Astrocyte of the cerebellum (primary cell): ENCODE measurements at regions not wholly inside any gene's neighbourhood (a gene's known extent, or its start where the extent isn't known, plus 50 kb on each side); places are given as distances from the start of the nearest gene placed in this dataset.

Experiments used
- DNase-seq: peaks from one replicate; pipeline ENCODE4 v3.0.0-alpha.2; 2011; ENCODE audit warnings: low read depth
- H3K4me3 ChIP-seq: 2 replicates; pipeline ENCODE4 v1.5.1; 2011; ENCODE audit warnings: mild to moderate bottlenecking, low read depth, low read length, moderate library complexity
- in situ Hi-C: cut with HindIII; loops from 2 replicates; pipeline ENCODE4 v1.10.0; 2017; ENCODE audit warnings: low sequenced_read_pairs
- TF ChIP-seq, protein P1 (sequence below): IDR thresholded peaks from 2 replicates; pipeline ENCODE4 v1.5.1; 2012; ENCODE audit warnings: low read length, low read depth, moderate library complexity, mild to moderate bottlenecking; ENCODE audit errors: missing control alignments

- TF ChIP-seq, protein P1, sequence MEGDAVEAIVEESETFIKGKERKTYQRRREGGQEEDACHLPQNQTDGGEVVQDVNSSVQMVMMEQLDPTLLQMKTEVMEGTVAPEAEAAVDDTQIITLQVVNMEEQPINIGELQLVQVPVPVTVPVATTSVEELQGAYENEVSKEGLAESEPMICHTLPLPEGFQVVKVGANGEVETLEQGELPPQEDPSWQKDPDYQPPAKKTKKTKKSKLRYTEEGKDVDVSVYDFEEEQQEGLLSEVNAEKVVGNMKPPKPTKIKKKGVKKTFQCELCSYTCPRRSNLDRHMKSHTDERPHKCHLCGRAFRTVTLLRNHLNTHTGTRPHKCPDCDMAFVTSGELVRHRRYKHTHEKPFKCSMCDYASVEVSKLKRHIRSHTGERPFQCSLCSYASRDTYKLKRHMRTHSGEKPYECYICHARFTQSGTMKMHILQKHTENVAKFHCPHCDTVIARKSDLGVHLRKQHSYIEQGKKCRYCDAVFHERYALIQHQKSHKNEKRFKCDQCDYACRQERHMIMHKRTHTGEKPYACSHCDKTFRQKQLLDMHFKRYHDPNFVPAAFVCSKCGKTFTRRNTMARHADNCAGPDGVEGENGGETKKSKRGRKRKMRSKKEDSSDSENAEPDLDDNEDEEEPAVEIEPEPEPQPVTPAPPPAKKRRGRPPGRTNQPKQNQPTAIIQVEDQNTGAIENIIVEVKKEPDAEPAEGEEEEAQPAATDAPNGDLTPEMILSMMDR: no peak
- in situ Hi-C loops: no loop called here
- no peak for DNase-seq
- H3K4me3 ChIP-seq: no peak overlapping the region
These were observed 173.8 kb upstream of the ARRDC4 start for GRCh38 chr15:97786741-97787140.

DNA sequence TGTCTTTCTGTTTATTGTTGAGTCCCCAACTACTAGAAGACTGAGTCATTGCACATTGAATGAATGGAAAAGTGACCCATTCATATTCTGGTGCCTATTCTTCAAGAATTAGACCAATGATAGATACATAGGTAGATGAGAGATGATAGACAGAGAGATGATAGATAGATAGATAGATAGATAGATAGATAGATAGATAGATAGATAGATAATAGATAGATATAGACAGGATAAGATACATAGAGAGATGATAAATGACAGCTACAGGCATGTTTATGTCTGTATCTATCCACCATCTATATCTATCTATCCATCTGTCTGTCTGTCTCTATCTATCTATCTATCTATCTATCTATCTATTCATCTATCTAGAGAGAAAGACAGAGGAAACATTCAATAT lies 170.3 kb upstream of the ARRDC4 start:
- no peak for DNase-seq
- in situ Hi-C loops: no loop called here
- TF ChIP-seq, protein P1: no peak
- H3K4me3 ChIP-seq: no peak overlapping the region

- in situ Hi-C loops: no loop called here
- TF ChIP-seq, protein P1: no peak
- H3K4me3 ChIP-seq: no peak overlapping the region
- no peak for DNase-seq
These were observed 168.4 kb upstream of the ARRDC4 start for GRCh38 chr15:97791824-97792792.

GRCh38 chr15:97804950-97805349 lies 155.6 kb upstream of the ARRDC4 start:
- in situ Hi-C loops: no loop called here
- H3K4me3 ChIP-seq: no peak overlapping the region
- TF ChIP-seq, protein P1: no peak
- no peak for DNase-seq

- DNase-seq: no peak
- TF ChIP-seq, protein P1: no peak
- in situ Hi-C loops: no loop called here
- no peak overlapping the region for H3K4me3 ChIP-seq
These were observed 153.7 kb upstream of the ARRDC4 start for GRCh38 chr15:97806766-97807165.

- in situ Hi-C loops: no loop called here
- H3K4me3 ChIP-seq: no peak overlapping the region
- TF ChIP-seq, protein P1: no peak
- no peak for DNase-seq
These were observed 144.7 kb upstream of the ARRDC4 start for GRCh38 chr15:97815835-97816234.
